OCI-LY3 (cell line): ENCODE measurements at regions not wholly inside any gene's neighbourhood (a gene's known extent, or its start where the extent isn't known, plus 50 kb on each side); places are given as distances from the start of the nearest gene placed in this dataset.
"Not testable (repeated sequence)": the region's sequence is repeated elsewhere in the genome, so short reads cannot be mapped to it uniquely, and the experiment has no call there.

Experiments
- H2AFZ ChIP-seq: fragments of 200-600, 300-600 bp; shearing (Covaris generic); 2 replicates; pipeline ENCODE4 v1.6.0; 2014; ENCODE audit warnings: antibody characterized with exemption, low read depth, low read length
- H3K27ac ChIP-seq: fragments of 200-600, 300-600 bp; sonication (generic); 2 replicates; pipeline ENCODE4 v1.5.1; 2014; ENCODE audit warnings: mild to moderate bottlenecking, low read length, moderate library complexity, mixed read lengths
- H3K27me3 ChIP-seq: fragments of 200-600, 300-600 bp; sonication (generic); 2 replicates; pipeline ENCODE4 v1.6.1; 2014; ENCODE audit warnings: low read depth, low read length, mixed read lengths
- H3K36me3 ChIP-seq: fragments of 200-600, 300-600 bp; sonication (generic); replicated peaks from 2 replicates; pipeline ENCODE3; 2014; ENCODE audit warnings: low read depth, low read length, mixed read lengths
- H3K4me1 ChIP-seq: fragments of 300-600, 200-600 bp; sonication (generic); 2 replicates; pipeline ENCODE4 v1.6.1; 2014; ENCODE audit warnings: low read length, mixed read lengths
- H3K4me2 ChIP-seq: fragments of 200-600, 300-600 bp; sonication (generic); 2 replicates; pipeline ENCODE4 v1.6.1; 2014; ENCODE audit warnings: low read length, mixed read lengths
- H3K4me3 ChIP-seq: fragments of 300-600, 200-600 bp; sonication (generic); 2 replicates; pipeline ENCODE4 v1.5.1; 2014; ENCODE audit warnings: antibody characterized with exemption, mild to moderate bottlenecking, low read length, moderate library complexity
- H3K79me2 ChIP-seq: fragments of 300-600, 200-600 bp; shearing (Covaris generic); 2 replicates; pipeline ENCODE4 v1.6.1; 2014; ENCODE audit warnings: mild to moderate bottlenecking, low read length, mixed read lengths
- H3K9ac ChIP-seq: fragments of 300-600, 200-600 bp; shearing (Covaris generic); 2 replicates; pipeline ENCODE4 v1.6.0; 2014; ENCODE audit warnings: mild to moderate bottlenecking, low read length, moderate library complexity
- H3K9me3 ChIP-seq: fragments of 200-600, 300-600 bp; shearing (Covaris generic); 2 replicates; pipeline ENCODE4 v1.6.1; 2014; ENCODE audit warnings: low read length, mixed read lengths; ENCODE audit not compliant: insufficient read depth
- H4K20me1 ChIP-seq: fragments of 200-600, 300-600 bp; sonication (generic); 2 replicates; pipeline ENCODE4 v1.6.1; 2016; ENCODE audit warnings: low read length, mixed read lengths; ENCODE audit not compliant: insufficient read depth
- CTCF ChIP-seq: fragments of 200-600, 300-600 bp; sonication (generic); IDR thresholded peaks from 2 replicates; pipeline ENCODE4 v1.5.1; 2014; ENCODE audit warnings: antibody characterized with exemption, low read length, low read depth
- EZH2phosphoT487 ChIP-seq: fragments of 200-600 bp; shearing (Covaris generic); IDR thresholded peaks from 2 replicates; pipeline ENCODE4 v1.6.1; 2018; ENCODE audit warnings: antibody characterized with exemption, mixed run types, low read depth

GRCh38 chr1:30525631-30525970, 197.8 kb downstream of the MATN1 start:
- Histone ChIP-seq H2AFZ (no peak overlapping the region), H4K20me1 (no peaks in the 10 kb centered on the region), H3K4me3 (no peak overlapping the region), H3K27me3 (peaks cover 4% of the 10 kb centered on the region; the same call in 1 of the 2 replicates), H3K36me3 (no peaks in the 10 kb centered on the region), H3K27ac (no peak overlapping the region), H3K4me1 (no peaks in the 10 kb centered on the region), H3K4me2 (no peak overlapping the region), H3K9me3 (no peaks in the 10 kb centered on the region), H3K79me2 (no peaks in the 10 kb centered on the region), H3K9ac (no peak overlapping the region)
- TF ChIP-seq EZH2phosphoT487 = no peak
- no peak for TF ChIP-seq CTCF

DNA sequence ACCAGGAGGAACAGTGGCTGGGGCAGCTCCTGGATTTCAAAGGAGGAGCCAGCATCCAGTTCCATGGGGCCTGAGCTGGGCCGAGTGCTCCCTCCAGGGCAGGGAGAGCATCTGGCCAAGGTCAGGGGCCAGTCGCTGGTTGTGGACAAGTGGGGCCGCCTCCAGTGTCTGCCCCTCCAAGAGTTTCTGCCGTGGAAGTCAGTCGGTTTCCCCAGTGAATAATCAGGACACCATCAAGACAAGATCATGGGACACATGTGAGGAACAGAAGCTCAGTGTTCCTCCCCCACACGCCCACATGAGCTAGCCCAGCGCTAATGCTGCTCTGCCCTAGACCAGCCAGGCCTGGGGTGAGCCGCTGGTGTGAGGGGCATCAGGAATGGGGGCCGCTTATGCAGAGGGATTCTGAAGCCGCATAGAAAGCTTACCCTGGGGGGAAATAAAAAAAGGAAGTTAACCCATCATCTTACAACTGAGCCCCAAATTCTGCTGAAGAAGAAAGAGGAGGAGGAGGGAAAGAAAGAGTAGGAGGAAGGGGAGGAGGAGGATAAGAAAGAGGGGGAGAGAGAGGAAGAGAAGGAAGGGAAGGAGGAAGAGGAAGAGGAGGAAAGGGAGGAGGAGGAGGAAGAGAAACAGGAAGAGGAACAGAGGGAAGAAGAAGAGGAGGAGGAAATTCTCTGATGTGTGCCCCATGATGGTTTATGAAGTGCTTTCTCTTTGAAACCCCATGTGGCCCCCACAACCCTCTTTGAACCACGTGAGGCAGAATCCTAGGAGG, 198.4 kb downstream of the MATN1 start:
- Histone ChIP-seq H3K9me3 (no peaks in the 10 kb centered on the region), H3K79me2 (no peaks in the 10 kb centered on the region), H2AFZ (no peak overlapping the region), H3K36me3 (no peaks in the 10 kb centered on the region), H3K4me2 (no peak overlapping the region), H3K27ac (no peak overlapping the region), H4K20me1 (no peaks in the 10 kb centered on the region), H3K9ac (no peak overlapping the region), H3K4me1 (no peaks in the 10 kb centered on the region), H3K27me3 (peaks cover 4% of the 10 kb centered on the region; the same call in 1 of the 2 replicates), H3K4me3 (no peak overlapping the region)
- no peak for TF ChIP-seq EZH2phosphoT487
- TF ChIP-seq CTCF = no peak

- not testable (repeated sequence) for H3K4me1 ChIP-seq, H3K9ac ChIP-seq, H3K27ac ChIP-seq, H3K27me3 ChIP-seq, H3K36me3 ChIP-seq, H3K79me2 ChIP-seq, H2AFZ ChIP-seq, H3K4me3 ChIP-seq, H4K20me1 ChIP-seq, H3K4me2 ChIP-seq, H3K9me3 ChIP-seq
Observed at GRCh38 chr1:30524025-30524555, 199.3 kb downstream of the MATN1 start.

DNA sequence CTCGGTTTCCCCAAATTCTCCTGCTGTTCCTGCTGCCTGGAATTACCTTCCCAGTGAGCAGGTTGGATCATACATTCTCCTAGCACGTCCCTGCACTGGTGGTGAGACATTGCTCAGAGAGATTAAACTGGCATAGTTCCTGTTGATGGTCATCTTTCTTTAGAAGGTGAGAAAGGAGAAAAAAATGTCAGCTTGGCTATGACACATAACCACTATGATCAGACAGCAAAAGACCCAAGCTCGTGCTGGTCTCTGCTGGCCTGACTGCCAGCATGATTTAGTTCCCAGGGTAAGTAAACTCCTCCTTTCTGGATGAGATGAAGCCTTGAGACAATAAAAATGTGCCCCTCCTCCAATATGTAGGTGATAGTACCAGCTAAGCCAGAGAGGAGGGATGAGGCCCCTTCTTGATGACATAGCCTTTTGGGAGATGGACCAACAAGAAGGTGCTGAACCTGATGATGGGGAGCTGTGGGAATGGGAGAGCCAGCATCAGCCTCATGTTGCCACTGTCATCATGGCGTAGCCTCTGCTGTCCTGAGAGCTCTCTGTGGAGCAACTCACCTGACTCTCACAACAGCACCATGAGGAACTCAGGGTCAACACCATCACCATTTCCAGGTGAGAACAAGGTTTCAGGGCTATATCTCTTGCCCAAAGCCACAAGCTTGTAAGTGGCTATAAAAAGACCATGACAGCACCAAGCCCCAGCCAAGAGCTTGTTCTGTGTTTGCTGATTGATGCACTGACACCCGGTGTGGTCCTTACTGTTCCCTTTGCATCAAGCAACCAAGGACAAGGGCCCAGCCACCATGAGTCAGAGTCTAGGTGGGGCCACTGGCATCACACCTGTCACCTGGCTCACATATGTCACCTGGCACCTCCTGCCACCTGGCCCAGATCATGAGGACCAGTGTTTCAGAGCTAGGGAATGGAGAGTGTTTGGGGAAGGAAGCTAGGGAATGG, 200.0 kb downstream of the MATN1 start:
- H3K27ac ChIP-seq = no peak overlapping the region
- no peaks in the 10 kb centered on the region for H3K9me3 ChIP-seq
- H3K4me2 ChIP-seq = no peak overlapping the region
- H3K36me3 ChIP-seq = no peaks in the 10 kb centered on the region
- H3K4me3 ChIP-seq = no peak overlapping the region
- H2AFZ ChIP-seq = no peak overlapping the region
- no peak for TF ChIP-seq EZH2phosphoT487
- no peak for TF ChIP-seq CTCF
- H3K4me1 ChIP-seq = no peaks in the 10 kb centered on the region
- no peaks in the 10 kb centered on the region for H4K20me1 ChIP-seq
- H3K27me3 ChIP-seq = no peaks in the 10 kb centered on the region
- no peak overlapping the region for H3K9ac ChIP-seq
- no peaks in the 10 kb centered on the region for H3K79me2 ChIP-seq
